CMK (cell line): ENCODE measurements at regions not wholly inside any gene's neighbourhood (a gene's known extent, or its start where the extent isn't known, plus 50 kb on each side); places are given as distances from the start of the nearest gene placed in this dataset.
"Not testable (repeated sequence)": the region's sequence is repeated elsewhere in the genome, so short reads cannot be mapped to it uniquely, and the experiment has no call there.

Experiments
- DNase-seq: peaks from one replicate; pipeline ENCODE4 v3.0.0-alpha.2; 2010; ENCODE audit warnings: low read depth

GRCh38 chr13:76659074-76659473 lies 227.1 kb downstream of the KCTD12 start:
- not testable (repeated sequence) for DNase-seq

GRCh38 chr13:76656500-76656899 lies 229.7 kb downstream of the KCTD12 start:
- DNase-seq, result no peak

DNA sequence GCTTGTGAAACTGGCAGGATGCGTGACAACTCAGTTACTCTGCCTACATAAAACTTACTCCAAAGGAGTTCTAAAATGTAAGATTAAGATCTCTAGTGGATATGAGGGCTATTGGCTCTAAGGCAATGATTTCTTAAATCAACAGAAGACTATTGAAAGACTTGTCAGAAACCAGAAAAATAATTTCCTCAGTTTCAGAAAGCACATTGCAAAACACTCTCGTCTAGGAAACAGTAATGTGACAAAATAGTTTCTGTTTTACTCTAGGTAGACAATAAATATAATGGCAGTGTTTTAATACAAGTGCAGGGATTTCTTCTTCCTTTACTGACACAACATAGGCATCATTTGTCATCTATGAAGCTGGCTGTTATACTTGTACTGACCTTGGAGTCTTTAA lies 230.1 kb downstream of the KCTD12 start:
- DNase-seq, result no peak

DNA sequence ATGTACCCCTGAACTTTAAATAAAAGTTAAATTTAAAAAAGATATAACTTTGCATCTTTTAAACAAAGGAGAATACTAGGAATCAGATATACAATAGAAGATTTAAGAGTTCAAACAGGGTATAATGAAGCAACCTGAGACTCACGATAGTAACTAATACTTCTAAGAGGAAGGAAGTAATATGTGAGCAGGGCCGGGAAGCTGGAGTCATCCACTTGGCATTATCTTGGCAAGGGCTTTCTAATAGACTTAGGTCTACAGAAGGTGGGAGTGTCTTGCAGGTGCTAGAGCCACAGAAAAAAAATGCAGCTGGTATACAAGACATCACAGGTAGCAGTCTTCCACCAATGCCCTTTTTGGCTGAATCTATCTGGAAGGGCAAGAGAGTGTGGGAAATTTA lies 231.9 kb downstream of the KCTD12 start:
- no peak for DNase-seq

- no peak for DNase-seq
Observed at GRCh38 chr13:76651286-76651685, 234.9 kb downstream of the KCTD12 start.

DNA sequence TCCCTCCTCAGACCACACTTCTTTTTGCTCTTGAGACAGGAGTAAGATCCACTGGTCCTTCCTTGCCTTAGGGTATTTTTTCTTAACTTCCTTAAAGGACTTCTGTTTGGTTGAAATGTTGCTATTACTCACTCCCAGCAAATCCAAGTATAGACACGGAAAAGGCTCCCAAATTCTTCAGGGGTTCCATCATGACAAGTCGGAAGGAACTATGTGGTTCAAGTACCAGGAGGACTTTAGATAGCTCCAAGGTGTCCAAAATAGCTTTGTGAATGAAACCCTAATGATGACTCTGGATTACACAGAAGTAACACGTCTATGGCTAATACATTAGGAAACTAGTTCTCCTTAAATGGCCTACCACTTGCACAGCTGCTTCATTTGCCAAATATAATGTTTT lies 238.7 kb downstream of the KCTD12 start:
- no peak for DNase-seq

DNA sequence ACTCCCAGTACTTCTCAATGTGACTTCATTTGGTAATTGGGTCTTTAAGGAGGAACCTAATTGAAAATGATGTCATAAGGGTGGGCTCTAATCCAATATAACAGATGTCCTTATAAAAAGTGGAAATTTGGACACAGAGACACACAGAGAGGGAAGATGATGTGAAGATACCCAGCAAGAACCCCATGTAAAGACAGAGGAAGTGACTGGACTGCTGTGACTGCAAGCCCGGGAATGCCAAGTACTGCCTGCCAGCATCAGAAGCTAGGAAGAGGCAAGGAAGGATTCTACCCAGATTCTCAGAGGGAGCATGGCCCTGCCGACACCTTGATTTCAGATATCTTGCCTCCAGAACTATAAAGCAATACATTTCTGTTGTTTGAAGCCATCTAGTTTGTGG lies 239.3 kb downstream of the KCTD12 start:
- no peak for DNase-seq

GRCh38 chr13:76645632-76646031 lies 240.6 kb downstream of the KCTD12 start:
- no peak for DNase-seq

- DNase-seq, result no peak
Observed at GRCh38 chr13:76644906-76645305, 241.3 kb downstream of the KCTD12 start.

- DNase-seq, result no peak
Observed at GRCh38 chr13:76643596-76643995, 242.6 kb downstream of the KCTD12 start.

- DNase-seq, result no peak
Observed at GRCh38 chr13:76641056-76641455, 245.1 kb downstream of the KCTD12 start.

DNA sequence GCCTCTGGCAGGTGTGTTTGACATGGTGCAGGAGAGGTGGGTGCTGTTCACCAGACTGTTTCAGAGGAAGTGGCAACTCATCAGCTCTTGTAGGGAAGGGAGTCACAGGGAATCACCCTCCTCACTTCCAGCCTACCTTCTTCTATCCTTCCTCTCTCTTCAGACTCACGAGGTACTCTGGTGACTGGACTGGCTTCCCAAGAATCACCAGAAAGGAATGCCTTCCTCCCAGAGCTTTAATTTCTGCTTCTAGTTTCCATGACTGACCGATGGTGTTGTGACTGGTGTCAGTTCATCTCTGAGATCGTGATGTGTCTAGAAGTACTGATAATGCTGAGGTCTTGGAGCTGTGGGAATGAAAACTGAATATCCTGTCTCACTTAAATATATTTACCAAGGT lies 247.3 kb downstream of the KCTD12 start:
- no peak for DNase-seq

DNA sequence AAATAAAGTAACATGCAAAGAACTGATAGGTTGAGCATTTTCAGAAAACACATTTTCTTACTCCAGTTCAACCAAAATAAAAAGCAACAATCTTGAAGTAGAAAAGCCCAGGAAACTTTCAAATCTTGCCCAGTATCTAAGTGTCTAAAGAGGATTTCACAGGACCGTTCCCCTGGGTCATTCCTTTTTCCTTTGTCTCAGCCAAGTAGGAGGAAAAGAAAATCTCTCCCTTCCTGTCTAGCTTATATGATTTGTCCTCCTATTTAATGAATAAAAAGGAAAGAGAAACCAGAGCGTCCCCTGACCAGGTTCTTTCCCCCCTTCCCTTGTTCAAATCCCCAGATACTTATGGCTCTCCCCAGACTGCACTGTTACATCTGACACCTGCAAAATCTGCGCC lies 248.0 kb downstream of the KCTD12 start:
- DNase-seq, result no peak

- DNase-seq, result no peak
Observed at GRCh38 chr13:76637641-76638141, 248.5 kb downstream of the KCTD12 start.

GRCh38 chr13:76636829-76637228 lies 249.4 kb downstream of the KCTD12 start:
- DNase-seq, result no peak

DNA sequence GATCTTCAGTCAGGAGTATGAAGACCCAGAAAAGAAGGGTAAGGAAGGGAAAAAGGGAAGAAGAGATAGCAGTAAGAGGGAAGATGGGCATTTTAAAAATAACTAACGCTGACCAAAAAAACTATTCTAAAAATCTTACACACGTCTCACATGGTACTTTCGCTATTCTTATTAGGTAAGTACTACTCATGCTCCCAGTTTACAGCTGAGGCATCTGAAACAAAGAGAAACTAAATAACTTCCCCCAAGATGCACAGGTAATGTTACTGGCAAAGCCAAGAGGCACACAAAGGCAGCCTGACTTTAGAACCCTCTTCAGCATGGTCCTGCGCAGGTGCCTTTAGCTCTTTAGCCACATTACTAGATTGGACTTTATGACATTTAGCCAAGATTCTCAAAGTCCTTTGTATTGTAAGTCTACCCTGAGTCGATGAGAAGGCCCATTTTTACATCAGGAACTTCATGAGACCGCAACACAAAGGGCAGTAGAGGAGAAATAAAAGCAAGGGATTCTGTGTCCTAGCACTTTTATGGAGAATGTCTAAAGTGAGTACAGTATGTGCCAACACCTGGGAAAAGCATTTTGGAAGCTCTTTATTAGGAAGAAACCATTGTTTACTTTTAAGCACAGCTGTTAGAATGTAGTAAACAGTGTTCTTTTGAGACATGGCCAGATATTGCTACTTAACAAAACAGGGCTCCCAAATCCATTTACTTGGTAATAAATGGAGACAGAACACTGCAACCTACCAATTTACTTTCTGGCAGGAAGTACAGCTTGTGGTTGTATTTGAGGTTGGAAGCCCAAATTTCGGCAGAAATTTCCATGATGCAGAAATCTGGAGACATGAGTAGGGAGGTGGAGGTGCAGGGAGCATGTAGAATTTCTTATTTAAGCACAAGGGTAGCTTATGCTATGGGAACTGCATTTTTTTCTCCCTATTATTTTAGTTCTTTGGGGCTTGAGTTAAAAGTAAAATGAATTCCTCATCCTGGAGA lies 250.7 kb downstream of the KCTD12 start:
- no peak for DNase-seq

- DNase-seq, result no peak
Observed at GRCh38 chr13:76634431-76635191, 251.6 kb downstream of the KCTD12 start.

DNA sequence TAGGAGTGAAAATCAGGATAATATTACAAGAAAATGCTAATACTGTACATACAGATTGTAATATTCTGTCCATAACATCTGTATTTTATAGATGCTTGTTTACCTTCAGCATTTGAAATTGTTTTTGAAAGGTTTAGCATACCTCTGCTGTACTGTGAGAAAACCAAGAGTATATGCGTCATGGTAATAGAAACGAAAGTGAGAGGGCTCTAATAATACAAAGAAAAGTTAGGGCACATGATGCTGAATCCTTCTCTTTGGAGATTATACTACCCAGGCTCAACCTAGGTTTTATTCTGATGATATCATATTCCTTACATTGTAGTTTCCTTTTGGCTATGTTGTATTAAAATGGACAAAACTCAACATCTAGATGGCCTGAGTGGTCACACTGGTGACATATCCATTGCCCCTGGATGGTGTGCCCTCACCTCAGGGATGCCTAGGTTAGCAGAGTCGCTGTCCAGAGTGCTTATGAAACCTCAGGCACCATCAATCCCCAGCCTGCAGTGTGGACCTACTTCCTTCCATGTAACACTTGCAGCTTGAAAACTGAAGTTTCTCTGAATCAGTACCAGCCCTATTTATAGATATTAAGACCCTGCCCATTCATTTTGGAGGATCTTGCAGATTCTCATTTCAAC lies 253.7 kb downstream of the KCTD12 start:
- DNase-seq, result no peak

DNA sequence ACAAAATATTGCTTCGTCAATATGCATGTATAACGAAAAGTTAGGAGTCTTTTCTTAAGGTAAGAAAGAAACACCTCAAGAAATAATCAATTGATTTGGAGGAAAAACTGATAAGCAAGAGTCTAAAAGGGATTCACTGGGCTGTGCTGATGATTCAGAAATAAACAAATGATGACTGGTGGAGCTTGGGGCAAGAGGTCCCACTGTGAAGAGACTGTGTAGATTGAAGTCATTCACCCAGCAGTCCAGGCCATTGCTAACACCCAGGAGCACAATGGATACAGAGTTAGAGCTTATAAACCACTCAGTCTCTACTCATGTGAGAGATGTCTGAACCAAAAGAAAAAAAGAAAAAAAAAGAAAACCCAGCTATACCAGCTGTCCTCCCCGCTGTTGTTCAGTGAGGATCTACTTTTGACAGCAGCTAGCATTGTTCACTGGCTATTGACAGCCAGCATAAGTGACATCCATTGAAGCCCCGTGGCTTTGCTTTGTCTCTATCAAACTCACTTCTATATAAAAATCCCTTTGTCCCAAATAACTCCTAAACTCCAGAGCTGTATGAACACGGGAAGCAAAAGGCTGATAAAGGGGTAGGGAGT lies 255.5 kb downstream of the KCTD12 start:
- no peak for DNase-seq

- no peak for DNase-seq
Observed at GRCh38 chr13:76622315-76623040, 263.7 kb downstream of the KCTD12 start.

- no peak for DNase-seq
Observed at GRCh38 chr13:76621705-76622104, 264.5 kb downstream of the KCTD12 start.
